ENCODE measurements at regions not wholly inside any gene's neighbourhood (a gene's known extent, or its start where the extent isn't known, plus 50 kb on each side); places are given as distances from the start of the nearest gene placed in this dataset.

Small RNAs in the stretch of these regions (small RNA-seq; reads per million reads assigned to genes)
- gene AC133485.4 (0 reads per million in 4 donors), gene AC142381.2 (0 reads per million in 4 donors), gene IGHV1OR16-3 (0 reads per million in 4 donors), gene IGHV3OR16-9 (0 reads per million in 4 donors)

Data from transverse colon (tissue), 4 donors.